H9 (cell line): ENCODE measurements at regions not wholly inside any gene's neighbourhood (a gene's known extent, or its start where the extent isn't known, plus 50 kb on each side); places are given as distances from the start of the nearest gene placed in this dataset.

Experiments
- DNase-seq: peaks from one replicate; pipeline ENCODE4 v3.0.0-alpha.2; 2017
- H2AFZ ChIP-seq: one replicate; pipeline ENCODE4 v1.6.1; 2013; ENCODE audit warnings: mild to moderate bottlenecking, low read length, control low read depth, moderate library complexity
- H2AK5ac ChIP-seq: 2 replicates; pipeline ENCODE4 v1.6.1; 2013; ENCODE audit warnings: low read length, control low read depth, mixed read lengths; ENCODE audit not compliant: insufficient read length
- H2BK120ac ChIP-seq: one replicate; pipeline ENCODE4 v1.6.1; 2013; ENCODE audit warnings: low read depth, mild to moderate bottlenecking, low read length, control low read depth, inconsistent platforms; ENCODE audit not compliant: poor library complexity, severe bottlenecking
- H2BK12ac ChIP-seq: 2 replicates; pipeline ENCODE4 v1.6.1; 2013; ENCODE audit warnings: low read length, control low read depth, mixed read lengths, low read depth; ENCODE audit not compliant: insufficient read length
- H2BK15ac ChIP-seq: 2 replicates; pipeline ENCODE4 v1.6.1; 2013; ENCODE audit warnings: low read depth, low read length, control low read depth
- H2BK20ac ChIP-seq: one replicate; pipeline ENCODE4 v1.6.1; 2013; ENCODE audit warnings: low read depth, mild to moderate bottlenecking, low read length, control low read depth, inconsistent platforms; ENCODE audit not compliant: poor library complexity, severe bottlenecking
- H2BK5ac ChIP-seq: 2 replicates; pipeline ENCODE4 v1.6.1; 2013; ENCODE audit warnings: low read length, control low read depth, mixed read lengths; ENCODE audit not compliant: insufficient read length
- H3K14ac ChIP-seq: 2 replicates; pipeline ENCODE4 v1.6.1; 2013; ENCODE audit warnings: low read length, control low read depth; ENCODE audit not compliant: insufficient read depth
- H3K18ac ChIP-seq: 2 replicates; pipeline ENCODE4 v1.6.1; 2013; ENCODE audit warnings: low read depth, mild to moderate bottlenecking, mixed read lengths, low read length, control low read depth; ENCODE audit not compliant: insufficient read length
- H3K23ac ChIP-seq: 2 replicates; pipeline ENCODE4 v1.6.1; 2013; ENCODE audit warnings: low read length, control low read depth, mixed read lengths, low read depth; ENCODE audit not compliant: insufficient read length
- H3K23me2 ChIP-seq: 2 replicates; pipeline ENCODE4 v1.6.1; 2013; ENCODE audit warnings: low read depth, mild to moderate bottlenecking, mixed read lengths, low read length, control low read depth; ENCODE audit not compliant: insufficient read length, poor library complexity, severe bottlenecking
- H3K27ac ChIP-seq: 2 replicates; pipeline ENCODE4 v1.5.1; 2013; ENCODE audit warnings: low read length, control low read depth, mixed read lengths, low read depth; ENCODE audit not compliant: insufficient read length
- H3K27me3 ChIP-seq: 2 replicates; pipeline ENCODE4 v1.6.1; 2013; ENCODE audit warnings: low read length, control low read depth, inconsistent platforms; ENCODE audit not compliant: insufficient read depth
- H3K4ac ChIP-seq: 2 replicates; pipeline ENCODE4 v1.6.1; 2013; ENCODE audit warnings: low read depth, mild to moderate bottlenecking, control low read depth, inconsistent platforms, low read length, moderate library complexity
- H3K4me1 ChIP-seq: 2 replicates; pipeline ENCODE4 v1.6.1; 2013; ENCODE audit warnings: low read length, control low read depth, inconsistent platforms; ENCODE audit not compliant: insufficient read depth
- H3K4me2 ChIP-seq: 2 replicates; pipeline ENCODE4 v1.6.1; 2013; ENCODE audit warnings: low read length, control low read depth, mixed read lengths; ENCODE audit not compliant: insufficient read length, insufficient read depth
- H3K56ac ChIP-seq: 2 replicates; pipeline ENCODE4 v1.6.1; 2013; ENCODE audit warnings: low read depth, mild to moderate bottlenecking, mixed read lengths, low read length, control low read depth; ENCODE audit not compliant: insufficient read length
- H3K79me1 ChIP-seq: 2 replicates; pipeline ENCODE4 v1.6.1; 2013; ENCODE audit warnings: low read depth, mild to moderate bottlenecking, moderate library complexity, low read length, control low read depth, inconsistent platforms; ENCODE audit not compliant: insufficient read depth, poor library complexity, severe bottlenecking
- H3K79me2 ChIP-seq: 2 replicates; pipeline ENCODE4 v1.6.1; 2013; ENCODE audit warnings: low read length, control low read depth, inconsistent platforms; ENCODE audit not compliant: insufficient read depth
- H3K9ac ChIP-seq: 2 replicates; pipeline ENCODE4 v1.6.1; 2013; ENCODE audit warnings: low read length, control low read depth, mixed read lengths; ENCODE audit not compliant: insufficient read length; ENCODE audit errors: extremely low read depth
- H3K9me3 ChIP-seq: one replicate; pipeline ENCODE4 v1.6.1; 2013; ENCODE audit warnings: low read depth, low read length, inconsistent platforms; ENCODE audit not compliant: control insufficient read depth
- H3T11ph ChIP-seq: one replicate; pipeline ENCODE4 v1.6.1; 2013; ENCODE audit warnings: mild to moderate bottlenecking, low read length, control low read depth, inconsistent platforms
- H4K20me1 ChIP-seq: one replicate; pipeline ENCODE4 v1.6.1; 2013; ENCODE audit not compliant: control insufficient read depth, insufficient read length, insufficient read depth
- H4K5ac ChIP-seq: 2 replicates; pipeline ENCODE4 v1.6.1; 2013; ENCODE audit warnings: low read depth, mild to moderate bottlenecking, mixed read lengths, low read length, control low read depth; ENCODE audit not compliant: insufficient read length
- H4K8ac ChIP-seq: replicated peaks from 2 replicates; pipeline ENCODE4 v1.6.1; 2013; ENCODE audit warnings: low read length, control low read depth, mixed read lengths, low read depth; ENCODE audit not compliant: insufficient read length
- H4K91ac ChIP-seq: 2 replicates; pipeline ENCODE4 v1.6.1; 2013; ENCODE audit warnings: low read depth, mild to moderate bottlenecking, moderate library complexity, mixed read lengths, low read length, control low read depth; ENCODE audit not compliant: insufficient read length
- H3K27ac Mint-ChIP-seq, 3 experiments: 2 replicates in 2 of 3; 3 replicates in 1 of 3; pipeline ENCODE4 v1.8.0; 2020 to 2021; ENCODE audit warnings: mixed read lengths in 3 of 3, mild to moderate bottlenecking in 1 of 3, moderate library complexity in 1 of 3
- H3K27me3 Mint-ChIP-seq: 2 replicates; pipeline ENCODE4 v1.8.0; 2021; ENCODE audit warnings: low read depth, mild to moderate bottlenecking, moderate library complexity, mixed read lengths
- H3K36me3 Mint-ChIP-seq, 3 experiments: 2 replicates in 2 of 3; 3 replicates in 1 of 3; pipeline ENCODE4 v1.8.0; 2020 to 2021; ENCODE audit warnings: low read depth in 3 of 3, mixed read lengths in 3 of 3; ENCODE audit not compliant: insufficient read depth in 1 of 3
- H3K4me1 Mint-ChIP-seq, 2 experiments: 2 replicates each; pipeline ENCODE4 v1.8.0; 2020; ENCODE audit warnings: mixed read lengths in 2 of 2
- H3K4me3 Mint-ChIP-seq, 2 experiments: 2 replicates in 1 of 2; 3 replicates in 1 of 2; pipeline ENCODE4 v1.8.0; 2020 to 2021; ENCODE audit warnings: mild to moderate bottlenecking in 2 of 2, mixed read lengths in 2 of 2, moderate library complexity in 1 of 2
- H3K9me3 Mint-ChIP-seq, 2 experiments: 2 replicates in 1 of 2; 3 replicates in 1 of 2; pipeline ENCODE4 v1.8.0; 2020; ENCODE audit warnings: mild to moderate bottlenecking in 2 of 2, mixed read lengths in 2 of 2, moderate library complexity in 1 of 2
- CTCF ChIP-seq: fragments of 200-600 bp; sonication (generic); conservative IDR thresholded peaks from 3 replicates; pipeline ENCODE4 v1.8.0; 2021; ENCODE audit warnings: antibody characterized with exemption, mild to moderate bottlenecking
- WGBS: extraction: QIAGEN DNeasy Blood & Tissue Kit; methylation state at CpG from one replicate; pipeline ENCODE4 v1.1.7; 2013; ENCODE audit warnings: missing lambda C conversion rate, low lambda C conversion rate, mixed read lengths; ENCODE audit not compliant: insufficient read length; ENCODE audit errors: extremely low coverage; 5-methylcytosine and 5-hydroxymethylcytosine counted together

GRCh38 chr3:80999481-80999880 is 762.0 kb downstream of the GBE1 start:
- no peaks in the 10 kb centered on the region for H3K9me3 Mint-ChIP-seq
- no peaks in the 10 kb centered on the region for H3K27me3 Mint-ChIP-seq
- TF ChIP-seq CTCF: no peak
- H3K36me3 Mint-ChIP-seq: no peaks in the 10 kb centered on the region
- Histone ChIP-seq H3K4me2 (no peak overlapping the region), H3K56ac (no peak overlapping the region), H4K5ac (no peak overlapping the region), H3K4me1 (no peaks in the 10 kb centered on the region), H3K9me3 (no peaks in the 10 kb centered on the region), H3K23me2 (no peaks in the 10 kb centered on the region), H3K9ac (no peak overlapping the region), H3K27me3 (no peaks in the 10 kb centered on the region), H2BK5ac (no peak overlapping the region), H3K14ac (no peak overlapping the region), H3K27ac (no peak overlapping the region), H3K79me2 (no peaks in the 10 kb centered on the region), H3K23ac (no peak overlapping the region), H4K20me1 (no peaks in the 10 kb centered on the region), H2BK120ac (no peak overlapping the region), H2BK20ac (no peak overlapping the region), H4K91ac (no peak overlapping the region), H2AFZ (no peak overlapping the region), H3T11ph (no peak overlapping the region), H2BK15ac (no peak overlapping the region), H3K4ac (no peak overlapping the region), H3K18ac (no peak overlapping the region), H2AK5ac (no peak overlapping the region), H3K79me1 (no peaks in the 10 kb centered on the region), H2BK12ac (no peak overlapping the region), H4K8ac (no peak overlapping the region)
- H3K4me1 Mint-ChIP-seq: no peaks in the 10 kb centered on the region
- no CpG with 5 or more reads among the region's 1 CpG for WGBS
- no peak overlapping the region for H3K4me3 Mint-ChIP-seq
- H3K27ac Mint-ChIP-seq: no peak overlapping the region
- no peak for DNase-seq
